Right lobe of liver (tissue), 4 donors: ENCODE measurements at regions not wholly inside any gene's neighbourhood (a gene's known extent, or its start where the extent isn't known, plus 50 kb on each side); places are given as distances from the start of the nearest gene placed in this dataset.

Experiments
- POLR2A ChIP-seq: fragments of 450-650 bp; IDR thresholded peaks from one replicate; pipeline ENCODE4 v1.6.1; 2017; ENCODE audit warnings: antibody characterized with exemption, mild to moderate bottlenecking
- TF ChIP-seq, protein P1 (sequence below), 4 donors: fragments of 200-600 bp in 3 of 4; fragments of 450-650 bp in 1 of 4; IDR thresholded peaks; one replicate each; pipeline versions ENCODE4 v1.5.1 to v1.8.0; 2016 to 2022; ENCODE audit warnings: antibody characterized with exemption in 4 of 4, mild to moderate bottlenecking in 2 of 4
- donor health status: DM: no; HTN: no; CAD: no.
- donor health status: DM: no; HTN: no; CAD: no.
- donor health status: DM: no; HTN: yes; CAD: no.

DNA sequence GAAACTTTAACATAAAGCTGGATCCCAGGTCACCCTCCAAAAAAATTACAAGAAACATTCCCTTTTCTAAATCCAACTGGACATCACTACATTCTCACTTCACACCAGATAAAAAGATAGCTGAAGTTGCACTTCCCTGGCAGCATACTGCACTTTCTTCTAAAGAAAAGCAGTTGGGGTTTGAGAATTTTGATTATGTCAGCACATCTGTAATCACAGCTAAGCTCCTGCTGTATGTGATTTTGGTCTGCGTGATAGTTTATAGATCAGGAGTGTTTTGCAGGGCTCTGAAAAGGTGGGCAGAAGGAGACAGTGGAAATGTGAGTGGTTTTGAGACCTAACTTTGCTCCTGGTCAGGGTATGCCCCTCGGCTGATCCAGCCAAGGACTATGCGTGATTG lies 199.1 kb upstream of the AKR1E2 start:
- TF ChIP-seq, protein P1, sequence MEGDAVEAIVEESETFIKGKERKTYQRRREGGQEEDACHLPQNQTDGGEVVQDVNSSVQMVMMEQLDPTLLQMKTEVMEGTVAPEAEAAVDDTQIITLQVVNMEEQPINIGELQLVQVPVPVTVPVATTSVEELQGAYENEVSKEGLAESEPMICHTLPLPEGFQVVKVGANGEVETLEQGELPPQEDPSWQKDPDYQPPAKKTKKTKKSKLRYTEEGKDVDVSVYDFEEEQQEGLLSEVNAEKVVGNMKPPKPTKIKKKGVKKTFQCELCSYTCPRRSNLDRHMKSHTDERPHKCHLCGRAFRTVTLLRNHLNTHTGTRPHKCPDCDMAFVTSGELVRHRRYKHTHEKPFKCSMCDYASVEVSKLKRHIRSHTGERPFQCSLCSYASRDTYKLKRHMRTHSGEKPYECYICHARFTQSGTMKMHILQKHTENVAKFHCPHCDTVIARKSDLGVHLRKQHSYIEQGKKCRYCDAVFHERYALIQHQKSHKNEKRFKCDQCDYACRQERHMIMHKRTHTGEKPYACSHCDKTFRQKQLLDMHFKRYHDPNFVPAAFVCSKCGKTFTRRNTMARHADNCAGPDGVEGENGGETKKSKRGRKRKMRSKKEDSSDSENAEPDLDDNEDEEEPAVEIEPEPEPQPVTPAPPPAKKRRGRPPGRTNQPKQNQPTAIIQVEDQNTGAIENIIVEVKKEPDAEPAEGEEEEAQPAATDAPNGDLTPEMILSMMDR (IDR thresholded peaks at IDR 0.05): no peak
- no peak for TF ChIP-seq POLR2A
